ENCODE measurements at regions not wholly inside any gene's neighbourhood (a gene's known extent, or its start where the extent isn't known, plus 50 kb on each side); places are given as distances from the start of the nearest gene placed in this dataset.

- Histone ChIP-seq H2BK5ac (ENCODE audit: low read depth, low read length) (no peak overlapping the region), H2AK5ac (ENCODE audit: low read depth, low read length) (no peak overlapping the region), H4K8ac (ENCODE audit: extremely low read depth, insufficient read depth, low read length) (no peak overlapping the region), H3K23me2 (ENCODE audit: low read depth, low read length) (peaks cover 3% of the 10 kb centered on the region; the same call in 1 of the 2 replicates), H2BK120ac (replicated peaks; ENCODE audit: low read depth, low read length) (no peak overlapping the region), H3K4me2 (ENCODE audit: insufficient read depth in 1 of 2, low read depth in 2 of 2, low read length in 2 of 2) (no peak overlapping the region), H3K9ac (replicated peaks in 1 of 4; ENCODE audit: extremely low read depth in 1 of 4, low read depth in 3 of 4, low read length in 3 of 4) (no peak overlapping the region), H3K18ac (ENCODE audit: extremely low read depth, low read length) (no peak overlapping the region), H3K56ac (replicated peaks; ENCODE audit: insufficient read length, low read depth, low read length) (no peak overlapping the region), H3K4ac (replicated peaks; ENCODE audit: insufficient read length, low read depth, low read length) (no peak overlapping the region), H3K27me3 (replicated peaks in 1 of 4; ENCODE audit: control insufficient read depth in 3 of 4, extremely low read depth in 1 of 4, insufficient read depth in 3 of 4, low read length in 3 of 4) (peaks cover 0 to 15% (median 7%) of the 10 kb centered on the region in 4 experiments; a peak in 6 of 7 replicates), H3K79me2 (ENCODE audit: control insufficient read depth in 1 of 2, insufficient read depth in 2 of 2, low read length in 2 of 2) (no peaks in the 10 kb centered on the region), H4K91ac (replicated peaks; ENCODE audit: insufficient read length, low read length) (no peak overlapping the region), H3K4me1 (replicated peaks in 1 of 4; ENCODE audit: control insufficient read depth in 3 of 4, insufficient read depth in 4 of 4, low read length in 3 of 4) (peaks cover 0 to 8% (median 2%) of the 10 kb centered on the region in 4 experiments; a peak in 2 of 7 replicates), H2BK12ac (ENCODE audit: low read depth, low read length) (no peak overlapping the region), H3K23ac (ENCODE audit: insufficient read length) (no peak overlapping the region), H3K4me3 (ENCODE audit: extremely low read depth in 1 of 4, insufficient read depth in 2 of 4, low read depth in 3 of 4, low read length in 4 of 4) (no peak overlapping the region), H4K20me1 (replicated peaks in 1 of 2; ENCODE audit: control insufficient read depth in 1 of 2, insufficient read depth in 2 of 2, low read length in 2 of 2) (peaks cover 2 to 10% of the 10 kb centered on the region in 2 experiments), H2AFZ (ENCODE audit: low read length) (no peak overlapping the region), H4K5ac (ENCODE audit: insufficient read length, low read depth, low read length) (no peak overlapping the region), H3K27ac (ENCODE audit: low read depth, low read length) (no peak overlapping the region), H2BK15ac (ENCODE audit: low read length) (no peak overlapping the region), H3K79me1 (ENCODE audit: low read depth, low read length) (no peaks in the 10 kb centered on the region), H2BK20ac (ENCODE audit: low read length) (no peak overlapping the region), H3K36me3 (ENCODE audit: control insufficient read depth in 2 of 4, insufficient read depth in 4 of 4, low read length in 3 of 4) (no peaks in the 10 kb centered on the region), H3K14ac (ENCODE audit: insufficient read length) (no peak overlapping the region), H3K9me3 (ENCODE audit: insufficient read depth in 2 of 2, low read depth in 1 of 2, low read length in 1 of 2) (no peaks in the 10 kb centered on the region)
- ChIA-PET CTCF (ENCODE audit: partially characterized antibody) (interaction anchor here (0.7 to 5.1 kb wide), 27 partner anchors 11 to 256 kb away, joined by 3 to 48 read pairs (median 6); no protein-coding TSS in a partner anchor), POLR2A (ENCODE audit: partially characterized antibody) (interaction anchor here (1.4 kb wide), 1 partner anchor 50 kb away, joined by 3 read pairs; no protein-coding TSS in a partner anchor)
- FAIRE-seq (no peak), DNase-seq (ENCODE audit: low read depth in 1 of 2, low spot score in 2 of 2) (no peak)
- 79% methylated on average over 9 of the region's 9 CpGs; no CpG with 5 or more reads in 1 of the 2 experiments for WGBS, 2 experiments (ENCODE audit: extremely low coverage in 1 of 2, insufficient coverage in 1 of 2, insufficient read length in 1 of 2, insufficient replicate concordance in 2 of 2, low coverage in 1 of 2, low lambda C conversion rate in 2 of 2, missing lambda C conversion rate in 1 of 2)
- TF ChIP-seq MAFK (IDR thresholded peaks at IDR 0.05; ENCODE audit: low read depth, low read length) (no peak), SAP30 (IDR thresholded peaks at IDR 0.05; ENCODE audit: insufficient read depth, insufficient replicate concordance, low read length) (no peak), EZH2 (IDR thresholded peaks at IDR 0.05; ENCODE audit: low read depth, low read length, severe bottlenecking) (no peak), YY1 (IDR thresholded peaks at IDR 0.05; ENCODE audit: low read depth, low read length) (no peak), RNF2 (IDR thresholded peaks at IDR 0.05; ENCODE audit: borderline replicate concordance, low read depth, low read length, missing control alignments, poor library complexity, severe bottlenecking) (no peak), POU5F1 (IDR thresholded peaks at IDR 0.05; ENCODE audit: low read depth, low read length) (no peak), HDAC6 (IDR thresholded peaks at IDR 0.05; ENCODE audit: low read depth, low read length) (no peak), SP1 (IDR thresholded peaks at IDR 0.05; ENCODE audit: low read depth, low read length) (no peak), HDAC2 (IDR thresholded peaks at IDR 0.05; ENCODE audit: borderline replicate concordance in 1 of 2, low read depth in 2 of 2, low read length in 2 of 2) (no peak)
- TF ChIP-seq, protein P1, sequence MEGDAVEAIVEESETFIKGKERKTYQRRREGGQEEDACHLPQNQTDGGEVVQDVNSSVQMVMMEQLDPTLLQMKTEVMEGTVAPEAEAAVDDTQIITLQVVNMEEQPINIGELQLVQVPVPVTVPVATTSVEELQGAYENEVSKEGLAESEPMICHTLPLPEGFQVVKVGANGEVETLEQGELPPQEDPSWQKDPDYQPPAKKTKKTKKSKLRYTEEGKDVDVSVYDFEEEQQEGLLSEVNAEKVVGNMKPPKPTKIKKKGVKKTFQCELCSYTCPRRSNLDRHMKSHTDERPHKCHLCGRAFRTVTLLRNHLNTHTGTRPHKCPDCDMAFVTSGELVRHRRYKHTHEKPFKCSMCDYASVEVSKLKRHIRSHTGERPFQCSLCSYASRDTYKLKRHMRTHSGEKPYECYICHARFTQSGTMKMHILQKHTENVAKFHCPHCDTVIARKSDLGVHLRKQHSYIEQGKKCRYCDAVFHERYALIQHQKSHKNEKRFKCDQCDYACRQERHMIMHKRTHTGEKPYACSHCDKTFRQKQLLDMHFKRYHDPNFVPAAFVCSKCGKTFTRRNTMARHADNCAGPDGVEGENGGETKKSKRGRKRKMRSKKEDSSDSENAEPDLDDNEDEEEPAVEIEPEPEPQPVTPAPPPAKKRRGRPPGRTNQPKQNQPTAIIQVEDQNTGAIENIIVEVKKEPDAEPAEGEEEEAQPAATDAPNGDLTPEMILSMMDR (IDR thresholded peaks at IDR 0.05; ENCODE audit: control extremely low read depth in 1 of 3, insufficient read depth in 1 of 3, low read depth in 1 of 3, low read length in 3 of 3) = no peak
Observed at GRCh38 chr17:36705283-36705795, 104.0 kb downstream of the MRM1 start.
